Activated B cell treated with CpG ODN at 0.5 μM for 24 hours (primary cell): ENCODE measurements at regions not wholly inside any gene's neighbourhood (a gene's known extent, or its start where the extent isn't known, plus 50 kb on each side); places are given as distances from the start of the nearest gene placed in this dataset.

Source experiments
- ATAC-seq: fragments of 200-7000 bp; cut with Tn5 transposase; one replicate; pipeline ENCODE4 v1.10.0; 2021; ENCODE audit warnings: low read depth, mild to moderate bottlenecking, moderate library complexity
- CTCF ChIA-PET: fragments of 350-600 bp; sonication (Branson Sonifier 250); formaldehyde crosslinking; loops from one replicate; lab custom pipeline; 2021; ENCODE audit warnings: antibody characterized with exemption; lab: Charles Lee
- POLR2A ChIA-PET: fragments of 350-600 bp; sonication (Branson Sonifier 250); formaldehyde crosslinking; loops from one replicate; lab custom pipeline; 2021; ENCODE audit warnings: antibody characterized with exemption; lab: Charles Lee
- DNase-seq: peaks from one replicate; pipeline ENCODE4 v3.0.0; 2022
- H3K27ac Mint-ChIP-seq: one replicate; pipeline ENCODE4 v1.8.0; 2020; ENCODE audit warnings: mixed read lengths
- H3K27me3 Mint-ChIP-seq: one replicate; pipeline ENCODE4 v1.8.0; 2021; ENCODE audit warnings: mixed read lengths
- H3K36me3 Mint-ChIP-seq: one replicate; pipeline ENCODE4 v1.8.0; 2021; ENCODE audit warnings: low read depth, mixed read lengths
- H3K4me1 Mint-ChIP-seq: one replicate; pipeline ENCODE4 v1.8.0; 2021; ENCODE audit warnings: mixed read lengths
- H3K4me3 Mint-ChIP-seq: one replicate; pipeline ENCODE4 v1.8.0; 2020; ENCODE audit warnings: mild to moderate bottlenecking, mixed read lengths
- H3K9me3 Mint-ChIP-seq: one replicate; pipeline ENCODE4 v1.8.0; 2020; ENCODE audit warnings: mixed read lengths
- intact Hi-C: fragments of 100-400 bp; cut with micrococcal nuclease; formaldehyde crosslinking; loops from one replicate; pipeline ENCODE4 v1.15.1; 2024
- TF ChIP-seq, protein P1 (sequence below): fragments of 200-600 bp; IDR thresholded peaks from one replicate; pipeline ENCODE4 v1.8.0; 2022; ENCODE audit warnings: antibody characterized with exemption, mild to moderate bottlenecking

DNA sequence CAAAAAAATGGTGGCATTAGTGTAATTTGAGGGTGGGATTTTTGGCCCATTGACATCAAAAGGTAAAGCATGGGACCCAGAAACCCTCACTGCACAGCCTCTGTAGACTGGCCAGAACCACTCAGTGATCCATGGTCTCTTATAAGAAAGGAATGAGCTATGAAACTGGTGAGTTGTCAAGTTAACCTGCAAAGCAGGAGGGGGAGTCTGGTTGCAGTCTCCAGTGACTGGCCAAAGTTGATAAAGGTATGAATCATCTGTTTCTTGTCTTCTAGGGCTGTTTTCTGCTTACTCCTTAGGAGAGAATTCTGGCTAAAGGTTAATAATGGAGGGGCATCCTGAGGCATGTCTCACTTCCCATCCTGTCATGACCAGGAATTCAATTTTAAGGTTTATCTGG lies 325.2 kb downstream of the TLR4 start:
- Mint-ChIP-seq H3K27me3 (peaks cover 4% of the 10 kb centered on the region), H3K9me3 (peaks cover 3% of the 10 kb centered on the region), H3K4me1 (no peaks in the 10 kb centered on the region), H3K27ac (no peak overlapping the region), H3K4me3 (no peak overlapping the region), H3K36me3 (no peaks in the 10 kb centered on the region)
- ATAC-seq: no peak
- CTCF ChIA-PET: no interaction called here
- DNase-seq: no peak
- TF ChIP-seq, protein P1, sequence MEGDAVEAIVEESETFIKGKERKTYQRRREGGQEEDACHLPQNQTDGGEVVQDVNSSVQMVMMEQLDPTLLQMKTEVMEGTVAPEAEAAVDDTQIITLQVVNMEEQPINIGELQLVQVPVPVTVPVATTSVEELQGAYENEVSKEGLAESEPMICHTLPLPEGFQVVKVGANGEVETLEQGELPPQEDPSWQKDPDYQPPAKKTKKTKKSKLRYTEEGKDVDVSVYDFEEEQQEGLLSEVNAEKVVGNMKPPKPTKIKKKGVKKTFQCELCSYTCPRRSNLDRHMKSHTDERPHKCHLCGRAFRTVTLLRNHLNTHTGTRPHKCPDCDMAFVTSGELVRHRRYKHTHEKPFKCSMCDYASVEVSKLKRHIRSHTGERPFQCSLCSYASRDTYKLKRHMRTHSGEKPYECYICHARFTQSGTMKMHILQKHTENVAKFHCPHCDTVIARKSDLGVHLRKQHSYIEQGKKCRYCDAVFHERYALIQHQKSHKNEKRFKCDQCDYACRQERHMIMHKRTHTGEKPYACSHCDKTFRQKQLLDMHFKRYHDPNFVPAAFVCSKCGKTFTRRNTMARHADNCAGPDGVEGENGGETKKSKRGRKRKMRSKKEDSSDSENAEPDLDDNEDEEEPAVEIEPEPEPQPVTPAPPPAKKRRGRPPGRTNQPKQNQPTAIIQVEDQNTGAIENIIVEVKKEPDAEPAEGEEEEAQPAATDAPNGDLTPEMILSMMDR: no peak
- POLR2A ChIA-PET: no interaction called here
- intact Hi-C loops: no loop called here

DNA sequence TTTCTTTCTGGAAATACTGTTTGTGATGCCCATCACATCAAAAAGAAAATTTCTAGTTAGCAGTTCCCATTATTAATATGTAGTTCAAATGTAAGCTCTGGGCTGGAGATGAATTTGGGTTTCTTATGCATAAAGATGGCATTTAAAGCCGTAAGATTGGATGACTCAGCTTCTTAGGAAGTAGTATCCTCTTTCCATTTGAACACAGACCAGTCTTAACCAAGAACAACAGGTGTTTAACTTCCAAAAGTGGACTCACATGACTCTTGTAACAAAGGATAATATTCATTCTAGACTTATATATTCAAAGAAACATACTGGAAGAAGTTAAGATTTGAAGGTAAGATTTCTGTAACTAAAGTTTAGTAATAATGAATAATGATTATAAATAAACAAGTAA lies 330.5 kb downstream of the TLR4 start:
- H3K36me3 Mint-ChIP-seq: no peaks in the 10 kb centered on the region
- DNase-seq (no peak), ATAC-seq (no peak)
- POLR2A ChIA-PET: no interaction called here
- H3K27ac Mint-ChIP-seq: no peak overlapping the region
- no peak overlapping the region for H3K4me3 Mint-ChIP-seq
- CTCF ChIA-PET: no interaction called here
- TF ChIP-seq, protein P1: no peak
- no peaks in the 10 kb centered on the region for H3K4me1 Mint-ChIP-seq
- no peaks in the 10 kb centered on the region for H3K9me3 Mint-ChIP-seq
- peaks cover 11% of the 10 kb centered on the region for H3K27me3 Mint-ChIP-seq
- intact Hi-C loops: no loop called here

DNA sequence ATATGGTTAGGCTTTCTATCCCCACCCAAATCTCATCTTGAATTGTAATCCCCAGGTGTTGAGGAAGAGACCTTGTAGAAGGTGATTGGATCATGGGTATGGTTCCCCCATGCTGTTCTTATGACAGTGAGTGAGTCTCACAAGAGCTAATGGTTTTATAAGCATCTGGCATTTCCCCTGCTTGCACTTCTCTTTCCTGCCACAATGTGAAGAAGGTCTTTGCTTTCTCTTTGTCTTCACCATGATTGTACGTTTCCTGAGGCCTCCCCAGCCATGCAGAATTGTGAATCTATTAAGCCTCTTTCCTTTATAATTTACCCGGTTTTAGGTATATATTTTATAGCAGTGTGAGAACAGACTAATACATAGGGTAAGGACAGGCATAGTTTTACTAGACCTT lies 334.5 kb downstream of the TLR4 start:
- intact Hi-C loops: no loop called here
- ChIA-PET POLR2A (no interaction called here), CTCF (no interaction called here)
- no peaks in the 10 kb centered on the region for H3K9me3 Mint-ChIP-seq
- H3K27ac Mint-ChIP-seq: no peak overlapping the region
- no peak for DNase-seq
- H3K4me1 Mint-ChIP-seq: no peaks in the 10 kb centered on the region
- no peak overlapping the region for H3K4me3 Mint-ChIP-seq
- no peak for ATAC-seq
- TF ChIP-seq, protein P1: no peak
- no peaks in the 10 kb centered on the region for H3K36me3 Mint-ChIP-seq
- H3K27me3 Mint-ChIP-seq: peaks cover 11% of the 10 kb centered on the region

DNA sequence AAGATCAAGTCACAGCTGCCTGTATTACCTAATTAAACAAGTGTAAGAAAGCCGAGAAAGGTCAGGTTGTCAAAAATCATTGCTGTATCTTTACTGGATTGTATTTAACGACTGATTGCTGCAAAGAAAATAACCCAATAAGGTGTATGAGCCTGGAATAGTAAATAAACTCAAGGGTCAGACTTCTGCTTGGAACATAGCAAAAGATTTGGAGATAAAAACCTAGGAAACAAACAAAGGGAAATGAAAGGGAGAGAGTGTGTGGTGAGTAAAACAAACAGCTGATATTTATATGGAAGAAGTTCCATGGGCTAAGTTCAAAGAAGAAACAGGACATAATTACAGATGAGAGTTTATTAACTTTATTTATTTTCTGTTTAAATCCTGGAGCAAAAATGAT lies 354.0 kb downstream of the TLR4 start:
- CTCF ChIA-PET: no interaction called here

DNA sequence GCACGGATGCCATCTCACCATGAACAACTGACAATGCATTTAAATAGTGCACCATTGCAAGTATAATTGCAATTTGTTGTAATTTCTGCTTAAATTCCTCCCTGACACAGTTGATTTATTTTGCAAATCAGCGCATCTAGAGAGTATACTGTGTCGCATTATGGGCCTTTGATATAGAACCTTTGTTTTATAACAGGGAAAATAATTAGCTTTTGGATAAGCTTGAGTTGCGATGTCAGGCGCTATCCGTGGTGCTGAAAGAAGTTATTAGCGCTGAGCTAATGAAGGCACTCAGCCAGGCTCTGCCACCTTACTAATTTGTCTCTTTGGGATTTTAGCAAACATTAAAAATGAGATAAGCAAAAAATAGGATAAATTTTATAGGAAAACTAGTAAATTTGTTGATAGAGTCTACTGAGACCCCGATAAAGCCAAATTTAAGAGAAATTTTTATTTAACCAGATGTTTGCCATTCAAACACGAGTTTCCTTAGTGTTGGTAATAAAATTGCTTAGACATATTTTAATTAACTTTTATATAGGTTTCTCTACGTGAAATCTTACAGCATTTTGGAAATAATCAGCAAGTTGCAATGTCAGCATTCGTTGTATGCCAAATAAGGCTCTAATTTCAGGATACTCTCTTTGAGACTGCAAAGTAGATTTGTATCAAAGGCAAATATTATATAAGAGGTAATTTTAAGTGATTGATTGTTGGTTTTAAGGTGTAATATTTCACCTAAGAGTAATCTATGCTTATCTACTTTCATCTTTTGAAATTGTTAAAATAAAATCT lies 355.5 kb downstream of the TLR4 start:
- Mint-ChIP-seq H3K27me3 (no peaks in the 10 kb centered on the region), H3K4me1 (no peaks in the 10 kb centered on the region), H3K9me3 (peaks cover 3% of the 10 kb centered on the region), H3K27ac (no peak overlapping the region), H3K4me3 (no peak overlapping the region), H3K36me3 (no peaks in the 10 kb centered on the region)
- DNase-seq: no peak
- ATAC-seq: no peak
- POLR2A ChIA-PET: no interaction called here
- intact Hi-C loops: no loop called here
- CTCF ChIA-PET: no interaction called here
- TF ChIP-seq, protein P1: no peak

More for the DNA sequence above, 354.0 kb downstream of the TLR4 start:
- Mint-ChIP-seq H3K9me3 (peaks cover 3% of the 10 kb centered on the region), H3K4me3 (no peak overlapping the region), H3K27ac (no peak overlapping the region), H3K36me3 (no peaks in the 10 kb centered on the region), H3K4me1 (no peaks in the 10 kb centered on the region), H3K27me3 (no peaks in the 10 kb centered on the region)
- TF ChIP-seq, protein P1: no peak
- ATAC-seq (no peak), DNase-seq (no peak)
- POLR2A ChIA-PET: no interaction called here
- intact Hi-C loops: no loop called here
